ENCODE measurements at regions not wholly inside any gene's neighbourhood (a gene's known extent, or its start where the extent isn't known, plus 50 kb on each side); places are given as distances from the start of the nearest gene placed in this dataset.
"Not testable (repeated sequence)": the region's sequence is repeated elsewhere in the genome, so short reads cannot be mapped to it uniquely, and the experiment has no call there.

GRCh38 chr9:745761-746380, 95.6 kb upstream of the DMRT1 start:
- no peak for DNase-seq (ENCODE audit: low read depth in 3 of 3)

GRCh38 chr9:746661-747434, 94.6 kb upstream of the DMRT1 start:
- DNase-seq (ENCODE audit: low read depth in 3 of 3), result no peak

- no peak for DNase-seq (ENCODE audit: low read depth in 3 of 3)
These were observed 93.9 kb upstream of the DMRT1 start for GRCh38 chr9:747567-747966.

- no peak for DNase-seq (ENCODE audit: low read depth in 3 of 3)
These were observed 92.5 kb upstream of the DMRT1 start for GRCh38 chr9:748861-749497.

GRCh38 chr9:749716-750115, 91.8 kb upstream of the DMRT1 start:
- DNase-seq (ENCODE audit: low read depth in 3 of 3), result no peak

- no peak for DNase-seq (ENCODE audit: low read depth in 3 of 3)
These were observed 91.1 kb upstream of the DMRT1 start for GRCh38 chr9:750249-750967.

- DNase-seq (ENCODE audit: low read depth in 3 of 3), result no peak
These were observed 90.1 kb upstream of the DMRT1 start for GRCh38 chr9:751137-752051.

GRCh38 chr9:752201-752600, 89.3 kb upstream of the DMRT1 start:
- no peak for DNase-seq (ENCODE audit: low read depth in 3 of 3)

GRCh38 chr9:752681-753200, 88.8 kb upstream of the DMRT1 start:
- DNase-seq (ENCODE audit: low read depth in 3 of 3), result no peak

- DNase-seq (ENCODE audit: low read depth in 3 of 3), result not testable (repeated sequence)
These were observed 87.8 kb upstream of the DMRT1 start for GRCh38 chr9:753734-754133.

GRCh38 chr9:754150-754931, 87.2 kb upstream of the DMRT1 start:
- no peak for DNase-seq (ENCODE audit: low read depth in 3 of 3)

- DNase-seq (ENCODE audit: low read depth in 3 of 3), result no peak
These were observed 85.8 kb upstream of the DMRT1 start for GRCh38 chr9:755454-756381.

- DNase-seq (ENCODE audit: low read depth in 3 of 3), result no peak
These were observed 84.1 kb upstream of the DMRT1 start for GRCh38 chr9:757246-757881.

- DNase-seq (ENCODE audit: low read depth in 3 of 3), result no peak
These were observed 83.4 kb upstream of the DMRT1 start for GRCh38 chr9:758146-758545.

GRCh38 chr9:759541-759940, 82.0 kb upstream of the DMRT1 start:
- no peak for DNase-seq (ENCODE audit: low read depth in 3 of 3)

- no peak for DNase-seq (ENCODE audit: low read depth in 3 of 3)
These were observed 81.3 kb upstream of the DMRT1 start for GRCh38 chr9:759983-760736.

GRCh38 chr9:761176-761792, 80.2 kb upstream of the DMRT1 start:
- no peak for DNase-seq (ENCODE audit: low read depth in 3 of 3)

Measured in stimulated activated CD4-positive, alpha-beta T cell treated with anti-CD3 and anti-CD28 coated beads, TNF-alpha, amount 100 ng/mL, for 48 hours (primary cell).